ENCODE measurements at regions not wholly inside any gene's neighbourhood (a gene's known extent, or its start where the extent isn't known, plus 50 kb on each side); places are given as distances from the start of the nearest gene placed in this dataset.
"Not testable (repeated sequence)": the region's sequence is repeated elsewhere in the genome, so short reads cannot be mapped to it uniquely, and the experiment has no call there.

GRCh38 chr6:26175033-26175427 lies 87.8 kb downstream of the HFE start:
- DNase-seq = no peak

- DNase-seq = peak in 5 of 6 experiments; percentile 10 to 77 (median 43)
Measured at GRCh38 chr6:26175428-26176181, 88.4 kb downstream of the HFE start.

GRCh38 chr6:26179675-26180074 lies 92.4 kb downstream of the HFE start:
- DNase-seq = no peak

- no peak for DNase-seq
Measured at GRCh38 chr6:26180346-26180745, 93.1 kb downstream of the HFE start.

GRCh38 chr6:26183237-26183580 lies 96.0 kb downstream of the HFE start:
- DNase-seq = peak in 1 of 6 experiments; percentile 6

- peak; percentile 41 to 82 (median 66) for DNase-seq
Measured at GRCh38 chr6:26183581-26184366, 96.5 kb downstream of the HFE start.

- DNase-seq = no peak
Measured at GRCh38 chr6:26184367-26184891, 97.2 kb downstream of the HFE start.

- no peak for DNase-seq
Measured at GRCh38 chr6:26185004-26185403, 97.8 kb downstream of the HFE start.

- no peak for DNase-seq
Measured at GRCh38 chr6:26185802-26186201, 98.6 kb downstream of the HFE start.

GRCh38 chr6:26186652-26187051 lies 99.4 kb downstream of the HFE start:
- DNase-seq = no peak

GRCh38 chr6:26187292-26187691 lies 100.1 kb downstream of the HFE start:
- no peak for DNase-seq

GRCh38 chr6:26187981-26188635 lies 100.9 kb downstream of the HFE start:
- peak in 3 of 6 experiments; percentile 33 to 49 (median 48) for DNase-seq

GRCh38 chr6:26191512-26191911 lies 104.3 kb downstream of the HFE start:
- not testable (repeated sequence) for DNase-seq

GRCh38 chr6:26193467-26194328 lies 106.5 kb downstream of the HFE start:
- DNase-seq = no peak

GRCh38 chr6:26194329-26194701 lies 107.1 kb downstream of the HFE start:
- no peak for DNase-seq

GRCh38 chr6:26194816-26195375 lies 107.7 kb downstream of the HFE start:
- DNase-seq = no peak

- DNase-seq = peak; percentile 66 to 90 (median 87)
Measured at GRCh38 chr6:26195376-26195923, 108.2 kb downstream of the HFE start.

GRCh38 chr6:26195924-26196845 lies 109.0 kb downstream of the HFE start:
- DNase-seq = peak in 3 of 6 experiments; percentile 24 to 80 (median 38)

- peak; percentile 69 to 94 (median 87) for DNase-seq
Measured at GRCh38 chr6:26196846-26197635, 109.8 kb downstream of the HFE start.

- DNase-seq = no peak
Measured at GRCh38 chr6:26197636-26197932, 110.4 kb downstream of the HFE start.

All from stimulated activated naive CD4-positive, alpha-beta T cell (primary cell).